ENCODE measurements at regions not wholly inside any gene's neighbourhood (a gene's known extent, or its start where the extent isn't known, plus 50 kb on each side); places are given as distances from the start of the nearest gene placed in this dataset.

DNA sequence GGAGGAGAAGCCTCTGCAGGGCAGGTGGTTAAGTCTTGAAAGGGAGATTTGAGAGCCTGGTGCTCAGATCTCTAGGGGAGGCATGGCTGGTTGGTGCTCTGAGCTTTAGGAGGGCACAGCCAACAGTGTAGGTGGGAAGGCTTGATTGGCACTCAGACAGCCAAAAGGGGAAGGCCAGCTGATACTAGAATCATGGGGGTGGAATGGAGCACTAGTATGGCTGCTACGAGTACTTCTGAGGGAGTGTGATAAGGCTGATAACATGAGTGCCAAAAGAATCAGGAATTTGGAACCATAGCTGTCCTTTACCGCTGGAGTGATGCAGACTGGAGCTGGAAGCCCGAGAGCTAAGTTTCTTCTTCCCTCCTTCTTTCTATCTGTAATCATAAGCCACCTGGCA is 184.6 kb upstream of the TBC1D5 start:
- no peak overlapping the region for H3K4me2 ChIP-seq (ENCODE audit: low read length)
- no peak overlapping the region for H2AFZ ChIP-seq (ENCODE audit: low read depth, low read length)
- H3K27me3 ChIP-seq (ENCODE audit: insufficient read depth, low read length) = no peaks in the 10 kb centered on the region
- H3K4me3 Mint-ChIP-seq (ENCODE audit: unreplicated experiment) = no peak overlapping the region
- no peaks in the 10 kb centered on the region for H3K4me1 ChIP-seq (ENCODE audit: insufficient read depth, low read length)
- peaks cover 2% of the 10 kb centered on the region for H3K9me3 Mint-ChIP-seq (ENCODE audit: unreplicated experiment)
- FAIRE-seq (no peak), DNase-seq (ENCODE audit: low read depth) (no peak)
- no peaks in the 10 kb centered on the region for H3K36me3 Mint-ChIP-seq (ENCODE audit: low read depth, unreplicated experiment)
- H3K9me3 ChIP-seq (ENCODE audit: insufficient read depth, low read depth, low read length) = no peaks in the 10 kb centered on the region
- peaks cover 14% of the 10 kb centered on the region for H3K4me1 Mint-ChIP-seq (ENCODE audit: low read depth, unreplicated experiment)
- H3K27ac ChIP-seq (ENCODE audit: low read depth, low read length) = no peak overlapping the region
- TF ChIP-seq EZH2 (IDR thresholded peaks at IDR 0.05; ENCODE audit: insufficient read depth, low read length) = no peak
- TF ChIP-seq CTCF (IDR thresholded peaks at IDR 0.05; ENCODE audit: insufficient read depth, low read depth, low read length) = no peak
- no peak overlapping the region for H3K27ac Mint-ChIP-seq (ENCODE audit: unreplicated experiment)
- no peaks in the 10 kb centered on the region for H4K20me1 ChIP-seq (ENCODE audit: insufficient read depth, low read length)
- no peaks in the 10 kb centered on the region for H3K79me2 ChIP-seq (ENCODE audit: insufficient read depth, low read length)
- H3K4me3 ChIP-seq (ENCODE audit: insufficient read depth, low read depth, low read length) = no peak overlapping the region
- H3K27me3 Mint-ChIP-seq (ENCODE audit: low read depth, unreplicated experiment) = peaks cover 2% of the 10 kb centered on the region
- no peak overlapping the region for H3K9ac ChIP-seq (ENCODE audit: low read length)
- H3K36me3 ChIP-seq (ENCODE audit: insufficient read depth, low read length) = no peaks in the 10 kb centered on the region

GRCh38 chr3:17915341-17915740 is 172.9 kb upstream of the TBC1D5 start:
- no peaks in the 10 kb centered on the region for H3K9me3 ChIP-seq (ENCODE audit: insufficient read depth, low read depth, low read length)
- no peaks in the 10 kb centered on the region for H3K36me3 Mint-ChIP-seq (ENCODE audit: low read depth, unreplicated experiment)
- H3K27ac Mint-ChIP-seq (ENCODE audit: unreplicated experiment) = peak overlapping the region; percentile 59
- no peak for DNase-seq (ENCODE audit: low read depth)
- H3K9ac ChIP-seq (ENCODE audit: low read length) = no peak overlapping the region
- H3K79me2 ChIP-seq (ENCODE audit: insufficient read depth, low read length) = no peaks in the 10 kb centered on the region
- H3K4me1 Mint-ChIP-seq (ENCODE audit: low read depth, unreplicated experiment) = no peaks in the 10 kb centered on the region
- H3K4me1 ChIP-seq (ENCODE audit: insufficient read depth, low read length) = no peaks in the 10 kb centered on the region
- no peaks in the 10 kb centered on the region for H3K27me3 ChIP-seq (ENCODE audit: insufficient read depth, low read length)
- H4K20me1 ChIP-seq (ENCODE audit: insufficient read depth, low read length) = no peaks in the 10 kb centered on the region
- H3K4me3 Mint-ChIP-seq (ENCODE audit: unreplicated experiment) = no peak overlapping the region
- no peak overlapping the region for H3K27ac ChIP-seq (ENCODE audit: low read depth, low read length)
- peaks cover 2% of the 10 kb centered on the region for H3K9me3 Mint-ChIP-seq (ENCODE audit: unreplicated experiment)
- no peak for FAIRE-seq
- TF ChIP-seq EZH2 (IDR thresholded peaks at IDR 0.05; ENCODE audit: insufficient read depth, low read length) = no peak
- TF ChIP-seq CTCF (IDR thresholded peaks at IDR 0.05; ENCODE audit: insufficient read depth, low read depth, low read length) = no peak
- no peak overlapping the region for H3K4me2 ChIP-seq (ENCODE audit: low read length)
- no peak overlapping the region for H2AFZ ChIP-seq (ENCODE audit: low read depth, low read length)
- H3K36me3 ChIP-seq (ENCODE audit: insufficient read depth, low read length) = no peaks in the 10 kb centered on the region
- H3K4me3 ChIP-seq (ENCODE audit: insufficient read depth, low read depth, low read length) = no peak overlapping the region
- no peaks in the 10 kb centered on the region for H3K27me3 Mint-ChIP-seq (ENCODE audit: low read depth, unreplicated experiment)

- H3K79me2 ChIP-seq (ENCODE audit: insufficient read depth, low read length) = no peaks in the 10 kb centered on the region
- no peaks in the 10 kb centered on the region for H4K20me1 ChIP-seq (ENCODE audit: insufficient read depth, low read length)
- H3K9me3 ChIP-seq (ENCODE audit: insufficient read depth, low read depth, low read length) = no peaks in the 10 kb centered on the region
- no peak for FAIRE-seq
- H3K36me3 ChIP-seq (ENCODE audit: insufficient read depth, low read length) = no peaks in the 10 kb centered on the region
- no peak for DNase-seq (ENCODE audit: low read depth)
- no peak overlapping the region for H2AFZ ChIP-seq (ENCODE audit: low read depth, low read length)
- H3K4me3 ChIP-seq (ENCODE audit: insufficient read depth, low read depth, low read length) = no peak overlapping the region
- no peak overlapping the region for H3K4me3 Mint-ChIP-seq (ENCODE audit: unreplicated experiment)
- TF ChIP-seq CTCF (IDR thresholded peaks at IDR 0.05; ENCODE audit: insufficient read depth, low read depth, low read length) (no peak), EZH2 (IDR thresholded peaks at IDR 0.05; ENCODE audit: insufficient read depth, low read length) (no peak)
- no peak overlapping the region for H3K4me2 ChIP-seq (ENCODE audit: low read length)
- peaks cover 4% of the 10 kb centered on the region for H3K27me3 ChIP-seq (ENCODE audit: insufficient read depth, low read length)
- H3K27ac ChIP-seq (ENCODE audit: low read depth, low read length) = no peak overlapping the region
- H3K27me3 Mint-ChIP-seq (ENCODE audit: low read depth, unreplicated experiment) = no peaks in the 10 kb centered on the region
- H3K4me1 Mint-ChIP-seq (ENCODE audit: low read depth, unreplicated experiment) = no peaks in the 10 kb centered on the region
- H3K9ac ChIP-seq (ENCODE audit: low read length) = no peak overlapping the region
- peaks cover 2% of the 10 kb centered on the region for H3K9me3 Mint-ChIP-seq (ENCODE audit: unreplicated experiment)
- H3K36me3 Mint-ChIP-seq (ENCODE audit: low read depth, unreplicated experiment) = no peaks in the 10 kb centered on the region
- no peaks in the 10 kb centered on the region for H3K4me1 ChIP-seq (ENCODE audit: insufficient read depth, low read length)
- no peak overlapping the region for H3K27ac Mint-ChIP-seq (ENCODE audit: unreplicated experiment)
Observed at GRCh38 chr3:17913359-17913758, 170.9 kb upstream of the TBC1D5 start.

Measured in astrocyte (in vitro differentiated cells and primary cell).